COR-L47 (cell line): ENCODE measurements at regions not wholly inside any gene's neighbourhood (a gene's known extent, or its start where the extent isn't known, plus 50 kb on each side); places are given as distances from the start of the nearest gene placed in this dataset.

ENCODE experiments used
- DNase-seq: peaks from one replicate; lab custom pipeline; 2025; lab: John Stamatoyannopoulos, UW

DNA sequence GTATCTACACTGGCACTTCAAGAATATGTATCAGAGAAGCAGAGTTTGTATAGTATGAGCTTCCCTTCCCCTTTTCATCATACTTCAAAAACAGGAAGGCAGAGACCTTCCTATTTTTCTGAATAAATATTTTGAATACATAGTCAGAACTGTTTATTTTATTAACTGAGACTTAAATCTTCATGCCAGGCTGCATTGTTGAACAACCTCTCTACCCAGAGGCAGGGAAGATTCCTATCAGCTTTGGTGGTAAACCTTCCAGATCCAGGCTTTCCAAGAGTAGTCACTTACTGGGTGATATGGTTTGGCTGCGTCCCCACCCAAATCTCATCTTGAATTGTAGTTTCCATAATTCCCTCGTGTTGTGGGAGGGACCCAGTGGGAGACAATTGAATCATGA, 217.4 kb upstream of the ATP11B start:
- DNase-seq = no peak

DNA sequence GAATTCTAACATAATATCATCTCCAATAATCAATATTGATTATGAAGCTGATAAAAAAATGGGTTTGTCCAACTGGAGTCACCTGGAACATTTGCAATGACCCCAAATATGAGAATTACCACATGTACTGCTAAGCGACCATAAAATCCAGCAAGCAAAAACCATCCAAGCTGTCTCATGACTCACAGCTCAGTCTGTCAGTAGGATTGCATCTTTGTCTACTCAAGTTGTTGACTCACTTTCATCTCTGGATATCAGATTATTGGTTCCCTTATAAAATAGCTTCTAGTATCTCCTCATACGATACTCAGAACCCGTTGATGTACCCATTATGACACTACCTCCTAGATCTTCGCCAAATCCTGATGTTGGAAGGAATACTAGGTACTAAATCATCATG, 209.8 kb upstream of the ATP11B start:
- DNase-seq = no peak

- no peak for DNase-seq
These were observed 207.7 kb upstream of the ATP11B start for GRCh38 chr3:182585532-182586150.

DNA sequence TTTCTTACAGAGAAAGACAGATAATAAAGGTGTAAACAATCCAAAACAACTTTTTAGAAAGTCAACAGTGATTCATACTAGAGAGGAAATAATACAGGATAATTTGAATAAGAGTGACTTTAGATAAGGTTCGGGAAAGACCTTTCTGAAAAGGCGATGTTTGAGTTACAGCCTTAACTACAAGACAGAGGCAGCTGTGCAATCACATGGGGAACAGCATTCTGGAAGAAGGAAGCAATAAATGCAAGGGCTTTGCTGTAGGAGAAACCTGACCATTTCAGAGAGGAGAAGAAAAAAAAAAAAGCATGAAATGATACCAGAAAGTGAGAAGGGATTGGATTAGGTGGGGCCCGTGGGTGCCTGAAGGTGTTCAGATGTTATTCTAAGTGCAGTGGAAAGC, 200.6 kb upstream of the ATP11B start:
- no peak for DNase-seq

DNA sequence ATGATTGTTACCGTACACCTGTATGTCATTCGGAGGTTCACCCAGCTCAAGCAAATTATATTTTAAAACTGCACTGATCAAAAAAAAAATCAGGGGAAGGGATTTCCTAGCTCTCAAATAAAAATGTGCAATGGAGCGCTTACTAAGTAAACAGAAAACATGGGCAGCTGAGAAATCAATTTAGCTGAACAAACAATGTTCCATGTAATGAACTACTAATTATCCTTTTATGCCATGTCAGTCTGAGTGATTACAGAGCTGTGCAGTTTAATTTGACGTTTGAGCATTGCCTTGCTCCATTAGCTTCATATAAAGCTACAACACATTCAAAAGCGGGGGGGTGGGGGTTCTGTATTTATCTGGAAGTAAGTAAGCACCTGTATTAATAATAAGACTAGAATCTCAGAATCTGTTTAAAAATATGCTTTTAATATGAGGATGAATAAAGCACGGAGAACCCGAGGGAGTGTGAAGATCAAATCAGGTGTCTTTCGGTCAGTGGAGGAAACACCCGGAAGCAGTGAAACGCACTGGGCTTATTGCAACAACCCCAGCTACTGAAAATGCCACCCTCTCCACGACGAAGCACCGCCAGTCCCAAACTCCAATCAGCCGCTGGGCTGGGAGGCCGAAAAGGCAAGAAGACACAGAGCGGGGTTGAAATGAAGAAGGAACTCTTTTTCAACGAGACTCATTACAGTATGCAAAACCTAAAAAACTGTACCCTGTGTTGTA, 196.5 kb upstream of the ATP11B start:
- DNase-seq = peak; percentile 98

- no peak for DNase-seq
These were observed 195.7 kb upstream of the ATP11B start for GRCh38 chr3:182597621-182598041.

DNA sequence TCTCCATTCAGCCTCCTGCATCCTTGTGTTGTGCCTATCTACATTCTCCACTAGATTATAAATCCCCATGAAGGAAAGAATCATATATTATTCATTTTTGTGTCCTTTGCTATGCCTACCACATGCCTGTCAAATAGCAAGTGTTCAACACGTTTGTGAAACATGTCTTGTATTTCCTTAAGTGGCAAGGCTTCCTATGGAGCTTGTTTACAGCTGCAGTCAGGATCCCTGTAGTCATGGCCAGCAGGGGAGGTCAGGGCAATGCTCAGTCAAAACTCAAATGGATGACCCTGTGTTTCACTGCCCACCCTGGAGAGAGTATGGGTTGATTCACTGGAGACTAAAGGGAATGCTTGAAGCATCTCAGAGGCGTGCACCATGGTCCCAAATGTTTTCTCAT, 191.7 kb upstream of the ATP11B start:
- DNase-seq = no peak

DNA sequence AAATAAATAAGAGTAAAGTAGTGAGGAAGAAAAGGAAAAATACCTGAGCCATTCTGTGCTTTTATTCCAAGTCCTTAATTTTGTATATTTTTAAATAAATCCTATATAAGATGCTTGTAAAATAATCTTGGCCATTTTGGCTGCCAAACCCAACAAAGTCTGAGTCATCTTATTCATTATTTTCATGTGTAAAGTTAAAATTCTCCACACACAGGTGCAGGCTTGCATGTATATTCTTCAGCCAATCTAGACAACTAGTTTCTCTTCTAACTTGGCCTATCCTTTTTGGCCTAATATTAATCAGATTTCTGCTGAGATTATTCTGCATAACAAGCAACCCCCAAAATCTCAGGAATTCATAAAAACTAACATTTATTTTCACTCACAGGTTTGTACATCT, 189.8 kb upstream of the ATP11B start:
- DNase-seq = no peak

DNA sequence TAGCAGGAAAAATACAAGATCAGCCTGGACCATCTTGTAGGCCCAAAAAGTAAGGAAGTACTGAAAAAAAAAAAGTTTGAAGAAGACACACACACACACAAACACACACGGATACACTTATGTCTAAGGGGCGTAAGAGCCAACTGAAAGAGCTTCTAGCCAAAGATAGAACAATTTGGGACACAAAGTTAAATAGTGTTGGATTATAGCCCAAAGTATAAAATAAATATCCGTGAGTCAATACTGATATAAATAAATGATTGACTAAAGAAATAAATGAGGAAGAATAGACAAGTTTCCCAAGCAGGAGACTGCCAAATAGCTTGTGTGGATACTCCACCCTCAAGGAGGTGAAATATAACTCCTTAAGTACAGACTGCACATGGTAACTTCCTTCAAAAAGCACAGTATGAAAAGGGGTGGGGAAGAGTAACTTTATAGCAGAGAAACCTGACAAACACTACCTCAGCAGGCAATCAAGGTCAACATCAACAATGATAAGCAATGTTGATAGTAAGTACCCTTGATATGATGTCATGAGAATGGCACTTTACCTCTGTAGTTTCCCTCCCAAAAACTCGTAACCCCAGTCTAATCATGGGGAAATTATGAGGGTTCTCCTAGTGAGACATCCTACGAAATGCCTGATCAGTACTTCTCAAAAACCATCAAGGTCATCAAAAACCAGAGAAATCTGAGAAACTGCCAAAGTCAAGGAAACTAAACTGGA, 187.3 kb upstream of the ATP11B start:
- no peak for DNase-seq

GRCh38 chr3:182606905-182607504, 186.3 kb upstream of the ATP11B start:
- DNase-seq = no peak

- no peak for DNase-seq
These were observed 184.5 kb upstream of the ATP11B start for GRCh38 chr3:182608832-182609231.

- peak; percentile 88 for DNase-seq
These were observed 183.6 kb upstream of the ATP11B start for GRCh38 chr3:182609575-182610156.

DNA sequence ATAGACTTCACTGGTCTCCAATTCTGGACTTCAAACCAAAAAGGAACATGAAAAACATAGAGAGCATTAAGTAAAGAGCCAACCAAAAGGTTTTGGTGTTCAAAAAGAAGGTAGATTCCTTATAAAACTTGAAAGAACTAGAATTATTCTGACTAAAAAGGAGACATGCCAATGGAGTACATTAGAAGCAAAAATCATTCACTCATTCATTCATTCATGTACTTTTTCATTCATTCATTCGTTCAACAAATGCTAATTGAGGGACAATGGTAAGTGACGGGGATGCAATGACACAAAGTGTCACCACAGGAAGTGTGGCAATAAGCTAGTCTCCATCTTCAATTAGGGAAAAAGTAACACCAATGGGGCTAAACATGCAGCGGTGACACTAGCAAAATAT, 181.0 kb upstream of the ATP11B start:
- no peak for DNase-seq

GRCh38 chr3:182617500-182617899, 175.8 kb upstream of the ATP11B start:
- no peak for DNase-seq

DNA sequence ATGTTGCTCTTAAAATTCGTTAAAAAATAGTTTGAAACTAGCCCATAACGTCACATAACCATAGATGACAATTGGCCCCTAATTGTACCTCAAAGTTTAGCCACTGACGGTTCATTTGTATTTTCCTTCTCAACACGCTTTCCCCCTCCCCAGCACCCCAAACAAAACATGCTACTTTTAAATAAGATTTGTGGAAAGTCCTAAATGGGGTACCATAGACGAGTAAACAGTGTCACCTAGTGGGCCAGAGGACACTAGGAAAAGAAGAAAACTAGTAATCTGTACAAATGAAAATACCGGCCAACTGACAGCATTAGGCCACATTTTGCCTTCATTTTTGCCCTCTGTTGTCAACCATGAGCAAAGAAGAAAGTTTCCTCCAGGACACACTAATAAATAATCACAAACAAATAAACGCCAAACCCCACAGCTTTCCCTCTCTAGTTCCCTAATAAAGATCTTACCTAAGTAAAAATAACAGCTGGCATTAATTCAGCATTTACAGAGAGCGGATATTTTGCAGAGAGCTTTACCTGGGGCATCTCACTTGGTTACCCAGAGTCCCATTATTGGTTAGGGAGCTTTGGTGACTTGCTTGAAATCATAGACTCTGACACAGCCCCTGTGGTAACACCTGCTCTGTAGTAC, 175.1 kb upstream of the ATP11B start:
- peak; percentile 86 for DNase-seq

DNA sequence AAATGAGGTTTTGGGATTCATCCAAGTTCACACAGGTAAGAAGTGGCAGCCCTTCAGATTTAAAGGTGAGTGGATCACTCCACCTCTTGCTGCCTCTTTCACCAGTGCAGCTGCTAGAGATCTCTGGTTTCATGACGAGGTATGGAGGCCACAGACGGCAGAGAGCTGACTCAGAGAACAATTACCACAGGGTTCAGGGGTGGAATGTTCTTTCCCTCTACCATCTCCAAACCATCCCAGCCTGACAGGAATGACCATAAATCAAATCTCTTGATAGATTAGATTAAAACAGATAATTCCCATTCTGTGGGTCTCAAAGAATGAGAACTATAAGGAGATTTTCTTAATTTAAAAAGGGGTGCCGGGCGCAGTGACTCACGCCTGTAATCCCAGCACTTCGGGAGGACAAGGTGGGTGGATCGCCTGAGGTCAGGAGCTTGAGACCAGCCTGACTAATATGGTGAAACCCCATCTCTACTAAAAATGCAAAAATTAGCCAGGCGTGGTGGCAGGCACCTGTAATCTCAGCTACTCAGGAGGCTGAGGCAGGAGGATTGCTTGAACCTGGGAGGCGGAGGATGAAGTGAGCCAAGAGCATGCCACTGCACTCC, 174.2 kb upstream of the ATP11B start:
- no peak for DNase-seq

GRCh38 chr3:182620723-182621434, 172.4 kb upstream of the ATP11B start:
- DNase-seq = no peak

GRCh38 chr3:182621435-182622240, 171.7 kb upstream of the ATP11B start:
- DNase-seq = peak; percentile 44

DNA sequence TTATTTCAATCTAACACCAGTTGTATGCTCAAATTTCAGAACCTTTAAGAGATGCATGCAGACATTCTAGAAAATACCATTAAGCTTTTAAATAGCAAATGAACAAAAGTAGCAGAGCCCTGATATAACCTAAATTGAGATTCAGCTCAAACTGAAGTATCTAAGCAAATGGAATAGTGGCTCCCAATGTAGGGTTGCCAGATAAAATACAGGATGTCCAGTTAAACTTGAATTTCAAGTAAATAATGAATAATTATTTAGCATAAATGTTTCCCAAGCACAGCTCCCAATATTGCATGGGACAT, 171.1 kb upstream of the ATP11B start:
- no peak for DNase-seq
